Fibroblast of villous mesenchyme (primary cell): ENCODE measurements at regions not wholly inside any gene's neighbourhood (a gene's known extent, or its start where the extent isn't known, plus 50 kb on each side); places are given as distances from the start of the nearest gene placed in this dataset.

Source experiments
- DNase-seq: peaks from one replicate; pipeline ENCODE4 v3.0.0-alpha.2; 2010; ENCODE audit warnings: low read depth
- H3K4me3 ChIP-seq: 2 replicates; pipeline ENCODE4 v1.5.1; 2011; ENCODE audit warnings: low read depth, mild to moderate bottlenecking, low read length
- TF ChIP-seq, protein P1 (sequence below): IDR thresholded peaks from 2 replicates; pipeline ENCODE4 v1.5.1; 2012; ENCODE audit warnings: low read depth, mild to moderate bottlenecking, low read length; ENCODE audit not compliant: insufficient read depth

DNA sequence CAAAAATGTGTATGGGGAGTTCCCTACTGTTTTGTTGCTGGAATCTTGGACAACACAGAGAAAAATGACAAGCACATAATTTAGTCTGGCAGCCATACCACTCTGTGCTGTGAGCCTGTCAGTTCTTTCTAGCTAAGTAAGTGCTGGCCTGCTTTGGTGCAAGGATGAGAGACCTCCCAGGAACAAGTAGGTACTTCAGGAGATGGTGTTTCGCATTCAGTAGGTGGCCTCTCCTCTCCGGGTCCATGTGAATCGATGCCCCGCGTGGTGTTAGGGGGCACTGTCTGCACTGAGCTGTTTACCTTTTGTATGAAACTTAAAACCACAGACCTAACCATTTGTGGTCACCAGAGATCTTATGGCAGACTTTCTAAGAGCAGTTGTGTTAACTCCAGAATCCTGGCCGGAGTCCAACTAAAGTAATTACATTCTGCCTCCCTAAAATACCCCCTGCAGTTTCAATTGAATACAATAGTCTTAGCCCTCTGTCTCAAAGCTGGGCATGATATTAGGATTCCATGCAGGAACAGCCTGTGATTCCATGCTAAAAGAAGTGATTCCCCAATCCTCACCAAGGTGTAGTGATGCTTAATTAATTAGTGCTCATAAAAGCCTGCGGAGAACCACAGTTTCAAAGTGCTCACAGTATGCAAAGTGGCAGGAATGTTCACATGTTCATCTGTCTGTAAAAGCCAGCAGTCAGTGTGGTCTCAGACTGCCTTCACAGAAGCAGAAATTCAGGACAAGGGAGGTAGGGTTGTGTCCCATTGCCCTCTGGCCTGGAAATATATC is 64.2 kb downstream of the LLPH start:
- peak; percentile 52 for DNase-seq
- TF ChIP-seq, protein P1, sequence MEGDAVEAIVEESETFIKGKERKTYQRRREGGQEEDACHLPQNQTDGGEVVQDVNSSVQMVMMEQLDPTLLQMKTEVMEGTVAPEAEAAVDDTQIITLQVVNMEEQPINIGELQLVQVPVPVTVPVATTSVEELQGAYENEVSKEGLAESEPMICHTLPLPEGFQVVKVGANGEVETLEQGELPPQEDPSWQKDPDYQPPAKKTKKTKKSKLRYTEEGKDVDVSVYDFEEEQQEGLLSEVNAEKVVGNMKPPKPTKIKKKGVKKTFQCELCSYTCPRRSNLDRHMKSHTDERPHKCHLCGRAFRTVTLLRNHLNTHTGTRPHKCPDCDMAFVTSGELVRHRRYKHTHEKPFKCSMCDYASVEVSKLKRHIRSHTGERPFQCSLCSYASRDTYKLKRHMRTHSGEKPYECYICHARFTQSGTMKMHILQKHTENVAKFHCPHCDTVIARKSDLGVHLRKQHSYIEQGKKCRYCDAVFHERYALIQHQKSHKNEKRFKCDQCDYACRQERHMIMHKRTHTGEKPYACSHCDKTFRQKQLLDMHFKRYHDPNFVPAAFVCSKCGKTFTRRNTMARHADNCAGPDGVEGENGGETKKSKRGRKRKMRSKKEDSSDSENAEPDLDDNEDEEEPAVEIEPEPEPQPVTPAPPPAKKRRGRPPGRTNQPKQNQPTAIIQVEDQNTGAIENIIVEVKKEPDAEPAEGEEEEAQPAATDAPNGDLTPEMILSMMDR: no peak
- H3K4me3 ChIP-seq: no peak overlapping the region

- TF ChIP-seq, protein P1: no peak
- peak; percentile 19 for DNase-seq
These were observed 64.9 kb downstream of the LLPH start for GRCh38 chr12:66065641-66066136.

GRCh38 chr12:66065150-66065549 is 65.4 kb downstream of the LLPH start:
- TF ChIP-seq, protein P1: no peak
- H3K4me3 ChIP-seq: no peak overlapping the region
- DNase-seq: peak; percentile 21

More at GRCh38 chr12:66065641-66066136, 64.9 kb downstream of the LLPH start:
- no peak overlapping the region for H3K4me3 ChIP-seq

- DNase-seq: no peak
- H3K4me3 ChIP-seq: no peak overlapping the region
- TF ChIP-seq, protein P1: no peak
These were observed 66.6 kb downstream of the LLPH start for GRCh38 chr12:66063916-66064315.

DNA sequence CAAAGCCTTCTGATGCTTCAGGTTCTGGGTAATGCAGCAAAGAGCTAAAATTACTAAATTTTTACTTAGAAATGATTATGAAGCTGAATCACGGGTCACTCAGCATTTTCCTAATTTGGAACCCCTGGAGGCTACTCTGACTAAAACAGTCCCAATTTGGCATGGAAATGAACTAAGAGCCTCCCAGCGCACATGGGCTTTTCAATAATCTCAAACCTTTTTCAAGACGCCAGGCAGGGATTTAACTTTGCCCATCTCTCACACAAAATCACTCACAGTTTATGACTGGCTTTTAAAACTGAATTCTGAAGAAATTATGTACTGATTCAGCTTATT is 68.3 kb downstream of the LLPH start:
- no peak overlapping the region for H3K4me3 ChIP-seq
- TF ChIP-seq, protein P1: no peak
- DNase-seq: no peak

DNA sequence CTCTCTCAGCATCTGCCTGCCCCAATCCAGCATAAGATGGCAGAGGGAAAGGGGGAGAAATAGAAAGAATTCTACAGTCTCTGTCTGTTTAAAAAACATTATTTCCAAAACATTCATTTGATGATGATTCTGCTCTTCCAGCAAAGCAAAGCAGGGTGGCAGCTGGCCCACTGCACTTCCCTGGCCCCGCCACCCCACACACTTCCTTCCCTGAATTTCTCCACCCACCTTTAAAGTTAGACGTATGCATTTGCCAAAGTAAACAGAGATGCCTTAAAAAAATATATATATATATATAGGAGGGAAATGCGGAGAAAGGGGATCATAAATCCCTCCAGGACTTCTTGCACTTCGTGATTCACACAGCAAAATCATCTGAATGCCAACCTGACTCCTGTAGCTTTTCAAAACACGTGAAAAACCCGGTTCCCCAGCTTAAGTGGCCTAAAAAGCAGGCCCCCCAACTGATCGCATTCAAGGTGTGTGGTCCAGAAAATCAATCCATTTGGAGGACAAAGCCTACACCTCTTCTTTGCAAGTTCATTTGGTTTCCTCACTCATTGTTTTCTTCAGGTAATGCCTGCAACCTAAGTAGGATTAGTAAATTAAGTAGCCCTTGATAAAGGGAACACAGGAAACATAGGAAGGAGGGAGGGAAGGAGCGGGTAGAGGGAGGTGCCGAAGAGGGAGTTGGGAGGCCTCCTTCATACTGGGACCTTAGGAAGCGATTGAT is 68.8 kb downstream of the LLPH start:
- TF ChIP-seq, protein P1: no peak
- H3K4me3 ChIP-seq: no peak overlapping the region
- no peak for DNase-seq
